ENCODE measurements at regions not wholly inside any gene's neighbourhood (a gene's known extent, or its start where the extent isn't known, plus 50 kb on each side); places are given as distances from the start of the nearest gene placed in this dataset.

DNA sequence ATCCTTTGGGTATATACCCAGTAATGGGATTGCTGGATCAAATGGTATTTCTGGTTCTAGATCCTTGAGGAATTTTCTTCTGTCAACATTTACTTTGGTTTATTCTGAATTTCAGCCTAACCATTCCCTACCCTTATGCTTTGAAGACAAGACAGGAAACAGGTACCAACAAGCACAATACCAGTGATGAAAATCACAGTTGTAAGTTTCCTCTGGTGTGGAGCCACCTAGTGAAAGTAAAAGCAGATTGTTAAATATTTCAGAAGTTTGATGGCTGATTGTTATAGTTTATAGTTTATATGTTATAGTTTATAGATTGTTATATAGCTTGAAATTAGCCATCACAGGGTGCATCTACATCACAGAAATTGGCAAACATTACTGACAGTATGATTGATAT, 104.5 kb upstream of the AGA start:
- DNase-seq (ENCODE audit: insufficient read length) = no peak
- TF ChIP-seq POLR2AphosphoS5 (IDR thresholded peaks at IDR 0.05; ENCODE audit: low read depth, low read length) = no peak
- TF ChIP-seq POLR2A (IDR thresholded peaks at IDR 0.05; ENCODE audit: low read depth, low read length) = no peak

GRCh38 chr4:177547985-177548384, 105.7 kb upstream of the AGA start:
- DNase-seq (ENCODE audit: insufficient read length) (no peak), FAIRE-seq (no peak)
- TF ChIP-seq TAF1 (IDR thresholded peaks at IDR 0.05; ENCODE audit: borderline replicate concordance, low read depth, low read length) = no peak
- TF ChIP-seq POLR2AphosphoS5 (IDR thresholded peaks at IDR 0.05; ENCODE audit: low read depth, low read length) = no peak
- TF ChIP-seq POLR2A (IDR thresholded peaks at IDR 0.05; ENCODE audit: low read depth, low read length) = no peak

More for the DNA sequence above, 104.5 kb upstream of the AGA start:
- no peak for FAIRE-seq

GRCh38 chr4:177555007-177555574, 112.9 kb upstream of the AGA start:
- TF ChIP-seq TAF1 (IDR thresholded peaks at IDR 0.05; ENCODE audit: borderline replicate concordance, low read depth, low read length) = no peak
- no peak for TF ChIP-seq POLR2A (IDR thresholded peaks at IDR 0.05; ENCODE audit: low read depth, low read length)
- TF ChIP-seq POLR2AphosphoS5 (IDR thresholded peaks at IDR 0.05; ENCODE audit: low read depth, low read length) = no peak
- FAIRE-seq (no peak), DNase-seq (ENCODE audit: insufficient read length) (no peak)

- no peak for TF ChIP-seq TAF1 (IDR thresholded peaks at IDR 0.05; ENCODE audit: borderline replicate concordance, low read depth, low read length)
- TF ChIP-seq POLR2AphosphoS5 (IDR thresholded peaks at IDR 0.05; ENCODE audit: low read depth, low read length) = no peak
- TF ChIP-seq POLR2A (IDR thresholded peaks at IDR 0.05; ENCODE audit: low read depth, low read length) = no peak
- FAIRE-seq = no peak
Observed at GRCh38 chr4:177557416-177557815, 115.2 kb upstream of the AGA start.

DNA sequence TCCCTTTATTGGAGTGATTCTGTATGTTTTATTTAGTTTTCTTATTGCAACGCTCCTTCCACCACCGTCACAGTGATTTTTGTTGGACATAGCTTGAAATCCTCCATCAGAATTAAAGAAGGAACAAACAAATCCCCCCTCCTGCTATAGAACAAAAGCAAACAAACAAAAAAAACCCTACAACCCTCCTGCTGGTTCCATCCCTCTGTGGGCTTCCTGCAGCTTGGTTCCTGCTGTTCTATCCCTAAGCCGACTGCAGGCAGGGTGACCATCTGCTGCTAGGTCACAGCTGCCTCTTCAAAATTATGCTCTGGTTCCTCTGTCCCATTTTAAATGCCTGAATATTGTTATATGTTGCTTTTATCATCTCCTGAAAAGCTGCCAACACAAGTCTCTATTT, 116.8 kb upstream of the AGA start:
- DNase-seq (ENCODE audit: insufficient read length) (no peak), FAIRE-seq (no peak)
- TF ChIP-seq POLR2AphosphoS5 (IDR thresholded peaks at IDR 0.05; ENCODE audit: low read depth, low read length) (no peak), TAF1 (IDR thresholded peaks at IDR 0.05; ENCODE audit: borderline replicate concordance, low read depth, low read length) (no peak), POLR2A (IDR thresholded peaks at IDR 0.05; ENCODE audit: low read depth, low read length) (no peak)

More at GRCh38 chr4:177557416-177557815, 115.2 kb upstream of the AGA start:
- no peak for DNase-seq (ENCODE audit: insufficient read length)

- DNase-seq (ENCODE audit: insufficient read length) (no peak), FAIRE-seq (no peak)
- TF ChIP-seq POLR2AphosphoS5 (IDR thresholded peaks at IDR 0.05; ENCODE audit: low read depth, low read length) = no peak
- TF ChIP-seq TAF1 (IDR thresholded peaks at IDR 0.05; ENCODE audit: borderline replicate concordance, low read depth, low read length) = no peak
- no peak for TF ChIP-seq POLR2A (IDR thresholded peaks at IDR 0.05; ENCODE audit: low read depth, low read length)
Observed at GRCh38 chr4:177562163-177562562, 119.9 kb upstream of the AGA start.

- no peak for FAIRE-seq
Observed at GRCh38 chr4:177562859-177563258, 120.6 kb upstream of the AGA start.

DNA sequence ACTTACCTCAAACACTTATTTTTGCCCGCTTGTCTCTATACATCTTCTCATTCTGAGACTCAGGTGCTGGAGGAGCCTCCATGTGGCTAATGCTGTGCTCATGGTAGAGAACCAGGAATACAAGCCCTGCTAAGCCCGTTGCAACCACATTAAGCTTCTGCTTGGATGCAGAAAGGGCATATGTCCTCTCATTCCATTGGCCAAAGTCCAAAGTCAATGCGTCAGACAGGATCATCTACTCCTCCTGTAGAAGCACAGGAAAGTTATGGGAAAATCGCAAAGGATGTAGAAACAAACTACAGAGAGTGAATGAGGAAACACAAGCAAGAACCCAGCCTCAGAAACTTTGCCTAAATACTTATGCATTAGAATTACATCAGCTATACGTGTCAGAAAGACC, 124.5 kb upstream of the AGA start:
- TF ChIP-seq POLR2A (IDR thresholded peaks at IDR 0.05; ENCODE audit: low read depth, low read length) (no peak), POLR2AphosphoS5 (IDR thresholded peaks at IDR 0.05; ENCODE audit: low read depth, low read length) (no peak), TAF1 (IDR thresholded peaks at IDR 0.05; ENCODE audit: borderline replicate concordance, low read depth, low read length) (no peak)
- FAIRE-seq (no peak), DNase-seq (ENCODE audit: insufficient read length) (no peak)

More at GRCh38 chr4:177562859-177563258, 120.6 kb upstream of the AGA start:
- no peak for TF ChIP-seq POLR2AphosphoS5 (IDR thresholded peaks at IDR 0.05; ENCODE audit: low read depth, low read length)
- DNase-seq (ENCODE audit: insufficient read length) = no peak

- no peak for FAIRE-seq
- TF ChIP-seq POLR2AphosphoS5 (IDR thresholded peaks at IDR 0.05; ENCODE audit: low read depth, low read length) = no peak
- TF ChIP-seq POLR2A (IDR thresholded peaks at IDR 0.05; ENCODE audit: low read depth, low read length) = no peak
- TF ChIP-seq TAF1 (IDR thresholded peaks at IDR 0.05; ENCODE audit: borderline replicate concordance, low read depth, low read length) = no peak
- no peak for DNase-seq (ENCODE audit: insufficient read length)
Observed at GRCh38 chr4:177568931-177569330, 126.7 kb upstream of the AGA start.

- DNase-seq (ENCODE audit: insufficient read length) (no peak), FAIRE-seq (no peak)
- TF ChIP-seq POLR2AphosphoS5 (IDR thresholded peaks at IDR 0.05; ENCODE audit: low read depth, low read length) = no peak
- TF ChIP-seq POLR2A (IDR thresholded peaks at IDR 0.05; ENCODE audit: low read depth, low read length) = no peak
- no peak for TF ChIP-seq TAF1 (IDR thresholded peaks at IDR 0.05; ENCODE audit: borderline replicate concordance, low read depth, low read length)
Observed at GRCh38 chr4:177569434-177569833, 127.2 kb upstream of the AGA start.

- no peak for FAIRE-seq
- TF ChIP-seq POLR2AphosphoS5 (IDR thresholded peaks at IDR 0.05; ENCODE audit: low read depth, low read length) = no peak
- DNase-seq (ENCODE audit: insufficient read length) = no peak
Observed at GRCh38 chr4:177573507-177573906, 131.3 kb upstream of the AGA start.

DNA sequence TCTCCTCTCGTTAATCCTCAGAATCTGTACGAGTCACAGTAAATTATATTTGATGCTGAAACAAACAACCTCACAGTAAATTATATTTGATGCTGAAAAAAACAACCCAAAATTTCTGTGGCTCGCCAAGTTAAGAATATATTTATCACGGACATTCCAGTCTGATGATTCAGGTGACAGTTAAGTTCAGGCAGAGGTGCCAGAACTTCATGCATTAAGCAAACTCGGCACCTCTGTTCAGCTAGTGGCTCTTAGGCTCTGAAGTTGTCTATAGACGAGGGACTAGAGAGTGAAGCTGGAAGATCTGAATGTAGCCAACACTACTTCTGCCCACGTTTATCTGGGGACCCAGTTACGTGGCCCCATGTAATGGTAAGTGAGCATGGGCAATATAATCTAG, 132.2 kb upstream of the AGA start:
- DNase-seq (ENCODE audit: insufficient read length) = no peak
- TF ChIP-seq POLR2A (IDR thresholded peaks at IDR 0.05; ENCODE audit: low read depth, low read length) = no peak
- FAIRE-seq = no peak

DNA sequence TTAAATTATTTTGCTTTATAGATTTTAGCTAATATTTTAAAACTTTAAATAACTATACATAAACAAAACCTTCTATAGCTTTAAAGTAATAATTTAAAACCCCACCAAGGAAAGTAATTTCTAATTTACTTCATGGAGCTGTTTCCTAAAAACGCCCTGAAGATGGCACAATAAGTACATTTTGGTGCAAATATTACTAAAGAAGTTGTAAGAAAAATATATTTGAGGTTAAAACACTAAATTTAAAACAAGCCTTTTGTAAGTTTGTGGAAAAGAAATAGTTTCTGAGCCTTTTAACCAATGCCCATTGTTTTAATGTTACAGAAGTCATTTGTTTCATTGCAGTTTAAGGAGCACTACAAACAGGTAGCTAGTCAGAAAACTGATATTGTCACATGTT, 137.4 kb upstream of the AGA start:
- no peak for DNase-seq (ENCODE audit: insufficient read length)
- no peak for FAIRE-seq
- TF ChIP-seq TAF1 (IDR thresholded peaks at IDR 0.05; ENCODE audit: borderline replicate concordance, low read depth, low read length) (no peak), POLR2A (IDR thresholded peaks at IDR 0.05; ENCODE audit: low read depth, low read length) (no peak), POLR2AphosphoS5 (IDR thresholded peaks at IDR 0.05; ENCODE audit: low read depth, low read length) (no peak)
